Liver (tissue), 8 donors: ENCODE measurements at regions not wholly inside any gene's neighbourhood (a gene's known extent, or its start where the extent isn't known, plus 50 kb on each side); places are given as distances from the start of the nearest gene placed in this dataset.

Experiments used
- DNase-seq: peaks from one replicate; pipeline ENCODE4 v3.0.0-alpha.2; 2017; ENCODE audit warnings: low spot score
- H3K27ac ChIP-seq, 2 donors: one replicate each; pipeline ENCODE4 v1.7.0; 2013; ENCODE audit warnings: inconsistent platforms in 2 of 2, low read length in 2 of 2, control low read depth in 1 of 2, low read depth in 1 of 2, mild to moderate bottlenecking in 1 of 2
- H3K27me3 ChIP-seq, 4 donors: one replicate each; pipeline versions ENCODE4 v1.6.1 to v1.7.0; 2013; ENCODE audit warnings: low read length in 3 of 4, inconsistent platforms in 1 of 4, mild to moderate bottlenecking in 1 of 4, moderate library complexity in 1 of 4; ENCODE audit not compliant: control insufficient read depth in 4 of 4, insufficient read depth in 4 of 4
- H3K36me3 ChIP-seq, 4 donors: one replicate each; pipeline versions ENCODE4 v1.6.1 to v1.7.0; 2013; ENCODE audit warnings: low read length in 3 of 4, mild to moderate bottlenecking in 3 of 4, low read depth in 1 of 4, moderate library complexity in 1 of 4; ENCODE audit not compliant: control insufficient read depth in 4 of 4, insufficient read depth in 3 of 4
- H3K4me1 ChIP-seq, 4 donors: one replicate each; pipeline versions ENCODE4 v1.6.1 to v1.7.0; 2013; ENCODE audit warnings: low read length in 3 of 4, mild to moderate bottlenecking in 3 of 4, moderate library complexity in 1 of 4; ENCODE audit not compliant: control insufficient read depth in 4 of 4, insufficient read depth in 4 of 4
- H3K4me3 ChIP-seq, 3 donors: one replicate each; pipeline versions ENCODE4 v1.6.1 to v1.7.0; 2013; ENCODE audit warnings: low read length in 3 of 3, control low read depth in 1 of 3, low read depth in 1 of 3, mild to moderate bottlenecking in 1 of 3
- H3K9ac ChIP-seq, 2 donors: one replicate each; pipeline ENCODE4 v1.7.0; 2013; ENCODE audit warnings: low read length in 2 of 2, mild to moderate bottlenecking in 2 of 2, moderate library complexity in 2 of 2, control low read depth in 1 of 2, low read depth in 1 of 2
- H3K9me3 ChIP-seq, 4 donors: one replicate each; pipeline versions ENCODE4 v1.6.1 to v1.7.0; 2013; ENCODE audit warnings: low read length in 3 of 4; ENCODE audit not compliant: control insufficient read depth in 4 of 4
- EGR1 ChIP-seq, 2 donors: IDR thresholded peaks; 2 replicates each; pipeline ENCODE4 v1.6.1; 2016 to 2018; ENCODE audit warnings: antibody characterized with exemption in 2 of 2, low read depth in 2 of 2
- FOXA1 ChIP-seq: IDR thresholded peaks from 2 replicates; pipeline ENCODE4 v1.6.1; 2016; ENCODE audit warnings: antibody characterized with exemption
- FOXA2 ChIP-seq: IDR thresholded peaks from 2 replicates; pipeline ENCODE4 v1.6.1; 2016; ENCODE audit warnings: antibody characterized with exemption
- GABPA ChIP-seq, 2 donors: IDR thresholded peaks in 1 of 2; conservative IDR thresholded peaks in 1 of 2; 2 replicates each; pipeline ENCODE4 v1.6.1; 2016; ENCODE audit warnings: antibody characterized with exemption in 2 of 2, mild to moderate bottlenecking in 1 of 2, moderate library complexity in 1 of 2
- HNF4A ChIP-seq, 2 donors: conservative IDR thresholded peaks; 2 replicates each; pipeline ENCODE4 v1.6.1; 2016; ENCODE audit warnings: antibody characterized with exemption in 2 of 2, mild to moderate bottlenecking in 2 of 2
- HNF4G ChIP-seq: IDR thresholded peaks from 2 replicates; pipeline ENCODE4 v1.6.1; 2016; ENCODE audit warnings: antibody characterized with exemption
- JUND ChIP-seq, 2 donors: IDR thresholded peaks; 2 replicates each; pipeline ENCODE4 v1.6.1; 2016; ENCODE audit warnings: antibody characterized with exemption in 2 of 2
- NR2F2 ChIP-seq: IDR thresholded peaks from 2 replicates; pipeline ENCODE4 v1.6.1; 2016; ENCODE audit warnings: antibody characterized with exemption
- RAD21 ChIP-seq, 2 donors: IDR thresholded peaks; 2 replicates each; pipeline ENCODE4 v1.6.1; 2016; ENCODE audit warnings: antibody characterized with exemption in 2 of 2, mild to moderate bottlenecking in 2 of 2
- RXRA ChIP-seq, 2 donors: IDR thresholded peaks; 2 replicates each; pipeline ENCODE4 v1.6.1; 2017 to 2018; ENCODE audit warnings: antibody characterized with exemption in 2 of 2, mild to moderate bottlenecking in 1 of 2
- SP1 ChIP-seq: IDR thresholded peaks from 2 replicates; pipeline ENCODE4 v1.6.1; 2018; ENCODE audit warnings: antibody characterized with exemption, mild to moderate bottlenecking
- TAF1 ChIP-seq: conservative IDR thresholded peaks from 2 replicates; pipeline ENCODE4 v1.6.1; 2016; ENCODE audit warnings: antibody characterized with exemption, mild to moderate bottlenecking
- YY1 ChIP-seq: IDR thresholded peaks from 2 replicates; pipeline ENCODE4 v1.6.1; 2016; ENCODE audit warnings: antibody characterized with exemption, mild to moderate bottlenecking
- WGBS: extraction: QIAGEN DNeasy Blood & Tissue Kit; methylation state at CpG from one replicate; pipeline ENCODE4 v1.1.7; 2013; 5-methylcytosine and 5-hydroxymethylcytosine counted together
- TF ChIP-seq, protein P1 (sequence below): fragments of 150-350 bp; IDR thresholded peaks from 2 replicates; pipeline ENCODE4 v1.5.1; 2017; ENCODE audit warnings: improper control_type of control experiment, low read depth, low read length; ENCODE audit not compliant: missing input control
- TF ChIP-seq, protein P2 (sequence below): IDR thresholded peaks from 2 replicates; pipeline ENCODE4 v1.6.1; 2016; ENCODE audit warnings: antibody characterized with exemption, mild to moderate bottlenecking
- TF ChIP-seq, protein P3 (sequence below): IDR thresholded peaks from 2 replicates; pipeline ENCODE4 v1.6.1; 2016; ENCODE audit warnings: antibody characterized with exemption
- TF ChIP-seq, protein P4 (sequence below): IDR thresholded peaks from 2 replicates; pipeline ENCODE4 v1.6.1; 2016; ENCODE audit warnings: antibody characterized with exemption
- TF ChIP-seq, protein P5 (sequence below): IDR thresholded peaks from 2 replicates; pipeline ENCODE4 v1.6.1; 2016; ENCODE audit warnings: antibody characterized with exemption
- donor health status: healthy.
- donor health status: healthy.
- donor health status: healthy.
- donor health status: healthy.
- donor health status: healthy.

DNA sequence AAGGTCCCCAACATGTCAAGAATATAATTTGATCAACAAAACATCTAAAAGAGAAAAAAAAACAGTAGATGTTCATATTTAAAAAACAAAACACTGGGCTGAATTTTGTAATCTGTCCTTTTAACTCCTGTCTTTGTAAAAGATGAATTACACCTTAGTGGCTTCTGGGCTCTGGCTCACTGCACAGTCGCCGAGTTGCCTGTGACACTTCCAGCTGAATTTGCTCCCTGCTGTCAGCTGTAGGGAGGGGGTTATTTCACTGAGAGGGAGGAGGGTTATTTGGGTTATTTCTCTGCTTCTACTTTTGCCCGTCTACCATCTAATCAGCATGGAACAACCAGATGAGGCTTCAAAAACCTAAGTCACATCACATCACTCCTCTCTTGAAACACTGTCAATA is 193.0 kb upstream of the ZC3H12A start:
- 66% methylated on average over 3 of the region's 3 CpGs for WGBS
- H3K4me1 ChIP-seq, result no peaks in the 10 kb centered on the region
- H3K4me3 ChIP-seq, result no peak overlapping the region
- DNase-seq, result no peak
- H3K36me3 ChIP-seq, result no peaks in the 10 kb centered on the region
- H3K27me3 ChIP-seq, result no peaks in the 10 kb centered on the region
- no peak overlapping the region for H3K27ac ChIP-seq
- H3K9ac ChIP-seq, result no peak overlapping the region
- peaks cover 0 to 8% (median 4%) of the 10 kb centered on the region in 4 donors for H3K9me3 ChIP-seq
- no peak for TF ChIP-seq HNF4A (conservative IDR thresholded peaks at IDR 0.05)
- TF ChIP-seq, protein P1, sequence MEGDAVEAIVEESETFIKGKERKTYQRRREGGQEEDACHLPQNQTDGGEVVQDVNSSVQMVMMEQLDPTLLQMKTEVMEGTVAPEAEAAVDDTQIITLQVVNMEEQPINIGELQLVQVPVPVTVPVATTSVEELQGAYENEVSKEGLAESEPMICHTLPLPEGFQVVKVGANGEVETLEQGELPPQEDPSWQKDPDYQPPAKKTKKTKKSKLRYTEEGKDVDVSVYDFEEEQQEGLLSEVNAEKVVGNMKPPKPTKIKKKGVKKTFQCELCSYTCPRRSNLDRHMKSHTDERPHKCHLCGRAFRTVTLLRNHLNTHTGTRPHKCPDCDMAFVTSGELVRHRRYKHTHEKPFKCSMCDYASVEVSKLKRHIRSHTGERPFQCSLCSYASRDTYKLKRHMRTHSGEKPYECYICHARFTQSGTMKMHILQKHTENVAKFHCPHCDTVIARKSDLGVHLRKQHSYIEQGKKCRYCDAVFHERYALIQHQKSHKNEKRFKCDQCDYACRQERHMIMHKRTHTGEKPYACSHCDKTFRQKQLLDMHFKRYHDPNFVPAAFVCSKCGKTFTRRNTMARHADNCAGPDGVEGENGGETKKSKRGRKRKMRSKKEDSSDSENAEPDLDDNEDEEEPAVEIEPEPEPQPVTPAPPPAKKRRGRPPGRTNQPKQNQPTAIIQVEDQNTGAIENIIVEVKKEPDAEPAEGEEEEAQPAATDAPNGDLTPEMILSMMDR, result no peak
- no peak for TF ChIP-seq GABPA (IDR thresholded peaks at IDR 0.05 in 1 of 2, conservative IDR thresholded peaks at IDR 0.05 in 1 of 2)
- TF ChIP-seq, protein P2, sequence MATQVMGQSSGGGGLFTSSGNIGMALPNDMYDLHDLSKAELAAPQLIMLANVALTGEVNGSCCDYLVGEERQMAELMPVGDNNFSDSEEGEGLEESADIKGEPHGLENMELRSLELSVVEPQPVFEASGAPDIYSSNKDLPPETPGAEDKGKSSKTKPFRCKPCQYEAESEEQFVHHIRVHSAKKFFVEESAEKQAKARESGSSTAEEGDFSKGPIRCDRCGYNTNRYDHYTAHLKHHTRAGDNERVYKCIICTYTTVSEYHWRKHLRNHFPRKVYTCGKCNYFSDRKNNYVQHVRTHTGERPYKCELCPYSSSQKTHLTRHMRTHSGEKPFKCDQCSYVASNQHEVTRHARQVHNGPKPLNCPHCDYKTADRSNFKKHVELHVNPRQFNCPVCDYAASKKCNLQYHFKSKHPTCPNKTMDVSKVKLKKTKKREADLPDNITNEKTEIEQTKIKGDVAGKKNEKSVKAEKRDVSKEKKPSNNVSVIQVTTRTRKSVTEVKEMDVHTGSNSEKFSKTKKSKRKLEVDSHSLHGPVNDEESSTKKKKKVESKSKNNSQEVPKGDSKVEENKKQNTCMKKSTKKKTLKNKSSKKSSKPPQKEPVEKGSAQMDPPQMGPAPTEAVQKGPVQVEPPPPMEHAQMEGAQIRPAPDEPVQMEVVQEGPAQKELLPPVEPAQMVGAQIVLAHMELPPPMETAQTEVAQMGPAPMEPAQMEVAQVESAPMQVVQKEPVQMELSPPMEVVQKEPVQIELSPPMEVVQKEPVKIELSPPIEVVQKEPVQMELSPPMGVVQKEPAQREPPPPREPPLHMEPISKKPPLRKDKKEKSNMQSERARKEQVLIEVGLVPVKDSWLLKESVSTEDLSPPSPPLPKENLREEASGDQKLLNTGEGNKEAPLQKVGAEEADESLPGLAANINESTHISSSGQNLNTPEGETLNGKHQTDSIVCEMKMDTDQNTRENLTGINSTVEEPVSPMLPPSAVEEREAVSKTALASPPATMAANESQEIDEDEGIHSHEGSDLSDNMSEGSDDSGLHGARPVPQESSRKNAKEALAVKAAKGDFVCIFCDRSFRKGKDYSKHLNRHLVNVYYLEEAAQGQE, result no peak
- no peak for TF ChIP-seq JUND (IDR thresholded peaks at IDR 0.05)
- TF ChIP-seq, protein P3, sequence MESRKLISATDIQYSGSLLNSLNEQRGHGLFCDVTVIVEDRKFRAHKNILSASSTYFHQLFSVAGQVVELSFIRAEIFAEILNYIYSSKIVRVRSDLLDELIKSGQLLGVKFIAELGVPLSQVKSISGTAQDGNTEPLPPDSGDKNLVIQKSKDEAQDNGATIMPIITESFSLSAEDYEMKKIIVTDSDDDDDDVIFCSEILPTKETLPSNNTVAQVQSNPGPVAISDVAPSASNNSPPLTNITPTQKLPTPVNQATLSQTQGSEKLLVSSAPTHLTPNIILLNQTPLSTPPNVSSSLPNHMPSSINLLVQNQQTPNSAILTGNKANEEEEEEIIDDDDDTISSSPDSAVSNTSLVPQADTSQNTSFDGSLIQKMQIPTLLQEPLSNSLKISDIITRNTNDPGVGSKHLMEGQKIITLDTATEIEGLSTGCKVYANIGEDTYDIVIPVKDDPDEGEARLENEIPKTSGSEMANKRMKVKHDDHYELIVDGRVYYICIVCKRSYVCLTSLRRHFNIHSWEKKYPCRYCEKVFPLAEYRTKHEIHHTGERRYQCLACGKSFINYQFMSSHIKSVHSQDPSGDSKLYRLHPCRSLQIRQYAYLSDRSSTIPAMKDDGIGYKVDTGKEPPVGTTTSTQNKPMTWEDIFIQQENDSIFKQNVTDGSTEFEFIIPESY, result no peak
- no peak for TF ChIP-seq YY1
- TF ChIP-seq EGR1 (IDR thresholded peaks at IDR 0.05; ENCODE audit: low read depth in 2 of 2), result no peak
- no peak for TF ChIP-seq RXRA (IDR thresholded peaks at IDR 0.05)
- no peak for TF ChIP-seq FOXA2
- TF ChIP-seq FOXA1, result no peak
- TF ChIP-seq HNF4G, result no peak
- TF ChIP-seq, protein P4, sequence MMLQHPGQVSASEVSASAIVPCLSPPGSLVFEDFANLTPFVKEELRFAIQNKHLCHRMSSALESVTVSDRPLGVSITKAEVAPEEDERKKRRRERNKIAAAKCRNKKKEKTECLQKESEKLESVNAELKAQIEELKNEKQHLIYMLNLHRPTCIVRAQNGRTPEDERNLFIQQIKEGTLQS, result no peak
- TF ChIP-seq NR2F2, result no peak
- TF ChIP-seq, protein P5, sequence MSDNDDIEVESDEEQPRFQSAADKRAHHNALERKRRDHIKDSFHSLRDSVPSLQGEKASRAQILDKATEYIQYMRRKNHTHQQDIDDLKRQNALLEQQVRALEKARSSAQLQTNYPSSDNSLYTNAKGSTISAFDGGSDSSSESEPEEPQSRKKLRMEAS, result no peak
- no peak for TF ChIP-seq TAF1
- TF ChIP-seq SP1, result no peak

DNA sequence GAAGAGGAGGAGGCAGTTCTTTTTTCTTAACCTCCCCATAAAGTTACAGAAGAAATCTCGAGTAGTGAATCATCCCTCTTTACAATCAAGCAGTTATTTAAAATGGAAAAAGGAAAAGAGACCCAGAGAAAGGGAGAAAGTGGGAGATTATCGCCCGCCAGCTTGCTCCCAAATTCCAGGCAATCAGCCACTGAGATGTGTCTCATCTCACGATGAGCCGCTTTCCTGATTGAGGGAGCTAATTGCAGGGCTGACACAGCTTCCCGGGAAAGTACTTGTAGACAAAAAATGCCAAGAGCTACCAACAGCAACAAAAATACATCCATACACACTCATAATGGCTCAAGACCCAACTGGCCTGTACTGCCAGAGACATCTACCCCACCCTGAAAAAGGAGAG is 191.6 kb upstream of the ZC3H12A start:
- no peaks in the 10 kb centered on the region for H3K36me3 ChIP-seq
- no peak overlapping the region for H3K27ac ChIP-seq
- no peaks in the 10 kb centered on the region for H3K27me3 ChIP-seq
- no peak overlapping the region for H3K9ac ChIP-seq
- DNase-seq, result no peak
- WGBS, result 62% methylated on average over 6 of the region's 6 CpGs
- no peak overlapping the region for H3K4me3 ChIP-seq
- H3K4me1 ChIP-seq, result no peaks in the 10 kb centered on the region
- peaks cover 0 to 8% (median 4%) of the 10 kb centered on the region in 4 donors for H3K9me3 ChIP-seq
- TF ChIP-seq, protein P1, result no peak
- TF ChIP-seq GABPA (IDR thresholded peaks at IDR 0.05 in 1 of 2, conservative IDR thresholded peaks at IDR 0.05 in 1 of 2) (no peak), EGR1 (IDR thresholded peaks at IDR 0.05; ENCODE audit: low read depth in 2 of 2) (no peak), FOXA1 (no peak), YY1 (no peak), NR2F2 (no peak), FOXA2 (no peak), RXRA (IDR thresholded peaks at IDR 0.05) (no peak), RAD21 (IDR thresholded peaks at IDR 0.05) (no peak), JUND (IDR thresholded peaks at IDR 0.05) (no peak)
- TF ChIP-seq, protein P2, result no peak
- TF ChIP-seq, protein P5, result no peak
